Astrocyte (in vitro differentiated cells and primary cell): ENCODE measurements at regions not wholly inside any gene's neighbourhood (a gene's known extent, or its start where the extent isn't known, plus 50 kb on each side); places are given as distances from the start of the nearest gene placed in this dataset.

Source experiments
- CTCF ChIP-seq: IDR thresholded peaks from 2 replicates; pipeline ENCODE4 v1.5.1; 2011; ENCODE audit warnings: low read depth, mild to moderate bottlenecking, inconsistent platforms, low read length, moderate library complexity; ENCODE audit not compliant: insufficient read depth
- EZH2 ChIP-seq: IDR thresholded peaks from 2 replicates; pipeline ENCODE4 v1.6.1; 2012; ENCODE audit warnings: mild to moderate bottlenecking, low read length, inconsistent platforms; ENCODE audit not compliant: insufficient read depth

- TF ChIP-seq CTCF (no peak), EZH2 (no peak)
Measured at GRCh38 chr3:13696699-13697098, 147.8 kb downstream of the FBLN2 start.
